AG09309 (cell line): ENCODE measurements at regions not wholly inside any gene's neighbourhood (a gene's known extent, or its start where the extent isn't known, plus 50 kb on each side); places are given as distances from the start of the nearest gene placed in this dataset.

Experiments
- DNase-seq: peaks from one replicate; pipeline ENCODE4 v3.0.0-alpha.2; 2010; ENCODE audit warnings: low read depth
- H3K4me3 ChIP-seq: 2 replicates; pipeline ENCODE4 v1.5.1; 2011; ENCODE audit warnings: mild to moderate bottlenecking, low read depth, low read length, moderate library complexity; ENCODE audit not compliant: control insufficient read depth
- TF ChIP-seq, protein P1 (sequence below): IDR thresholded peaks from 2 replicates; pipeline ENCODE4 v1.5.1; 2011; ENCODE audit warnings: mild to moderate bottlenecking, low read depth, low read length, inconsistent platforms; ENCODE audit not compliant: insufficient read depth, control insufficient read depth; ENCODE audit errors: missing control alignments

DNA sequence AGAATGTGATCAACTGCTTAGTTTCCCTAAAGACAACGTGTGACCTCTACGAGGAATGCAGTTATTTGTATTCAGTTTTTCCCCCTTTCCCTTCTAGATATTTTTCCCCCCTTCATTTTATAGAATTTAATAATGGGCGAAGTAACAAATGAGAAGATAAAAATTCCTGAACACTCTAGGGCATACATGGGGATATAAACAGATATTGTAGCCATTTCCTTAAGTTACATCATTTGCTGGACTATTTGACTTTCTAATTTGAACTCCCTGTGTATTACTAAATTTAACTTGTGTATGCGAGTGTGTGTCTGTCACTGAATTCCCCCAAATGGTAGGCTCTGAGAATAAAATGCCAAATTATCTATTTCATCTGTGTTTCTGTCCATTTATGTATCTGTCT lies 99.0 kb upstream of the ZFP64 start:
- no peak for DNase-seq
- H3K4me3 ChIP-seq, result no peak overlapping the region
- TF ChIP-seq, protein P1, sequence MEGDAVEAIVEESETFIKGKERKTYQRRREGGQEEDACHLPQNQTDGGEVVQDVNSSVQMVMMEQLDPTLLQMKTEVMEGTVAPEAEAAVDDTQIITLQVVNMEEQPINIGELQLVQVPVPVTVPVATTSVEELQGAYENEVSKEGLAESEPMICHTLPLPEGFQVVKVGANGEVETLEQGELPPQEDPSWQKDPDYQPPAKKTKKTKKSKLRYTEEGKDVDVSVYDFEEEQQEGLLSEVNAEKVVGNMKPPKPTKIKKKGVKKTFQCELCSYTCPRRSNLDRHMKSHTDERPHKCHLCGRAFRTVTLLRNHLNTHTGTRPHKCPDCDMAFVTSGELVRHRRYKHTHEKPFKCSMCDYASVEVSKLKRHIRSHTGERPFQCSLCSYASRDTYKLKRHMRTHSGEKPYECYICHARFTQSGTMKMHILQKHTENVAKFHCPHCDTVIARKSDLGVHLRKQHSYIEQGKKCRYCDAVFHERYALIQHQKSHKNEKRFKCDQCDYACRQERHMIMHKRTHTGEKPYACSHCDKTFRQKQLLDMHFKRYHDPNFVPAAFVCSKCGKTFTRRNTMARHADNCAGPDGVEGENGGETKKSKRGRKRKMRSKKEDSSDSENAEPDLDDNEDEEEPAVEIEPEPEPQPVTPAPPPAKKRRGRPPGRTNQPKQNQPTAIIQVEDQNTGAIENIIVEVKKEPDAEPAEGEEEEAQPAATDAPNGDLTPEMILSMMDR, result no peak

DNA sequence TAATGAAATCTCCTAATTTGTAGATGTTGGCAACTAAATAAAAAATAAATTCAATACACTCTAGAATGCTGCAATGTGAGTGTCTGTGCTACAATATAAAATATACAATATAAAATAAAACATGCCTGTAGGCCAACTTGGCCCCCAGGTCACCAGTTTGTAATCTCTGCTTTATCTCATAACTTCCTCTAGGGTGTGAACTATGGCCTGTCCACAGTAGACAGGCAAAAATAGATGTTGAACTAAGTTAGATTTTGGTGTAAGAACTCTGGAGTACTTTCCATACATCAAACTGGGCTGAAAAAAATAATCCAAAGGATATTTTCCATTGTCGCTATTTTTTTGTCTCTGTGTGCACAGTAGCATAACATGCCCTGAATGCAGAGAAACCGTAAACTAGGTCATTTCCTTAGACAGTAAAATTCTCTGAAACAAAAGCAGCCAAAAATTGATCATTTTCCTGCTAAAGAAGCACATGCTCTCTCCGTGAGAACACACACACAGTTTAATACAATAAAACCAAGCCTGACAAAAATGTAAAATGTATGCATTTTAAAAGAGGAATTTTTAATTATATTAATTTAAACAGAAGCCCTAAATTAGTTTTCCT lies 98.5 kb upstream of the ZFP64 start:
- no peak overlapping the region for H3K4me3 ChIP-seq
- TF ChIP-seq, protein P1, result no peak
- DNase-seq, result no peak

DNA sequence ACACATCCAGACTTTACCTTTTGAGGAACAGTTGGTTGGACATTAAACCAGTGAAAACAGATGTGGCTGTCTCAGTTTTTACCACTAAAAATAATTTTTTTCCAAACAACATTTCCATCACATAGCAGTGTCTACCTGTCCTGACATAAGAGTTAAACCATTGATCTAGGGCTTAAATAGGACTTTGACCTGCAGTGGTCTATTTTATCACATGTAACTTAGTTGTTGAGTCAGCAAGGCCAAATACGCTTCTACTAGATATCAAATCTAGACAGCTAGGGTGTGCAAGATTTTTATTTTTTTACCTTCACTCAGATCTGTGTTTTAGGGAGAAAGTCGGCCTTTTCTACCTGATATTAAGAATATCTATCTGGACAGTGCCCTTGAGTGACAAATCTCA lies 88.8 kb upstream of the ZFP64 start:
- TF ChIP-seq, protein P1, result no peak
- DNase-seq, result no peak
- no peak overlapping the region for H3K4me3 ChIP-seq

DNA sequence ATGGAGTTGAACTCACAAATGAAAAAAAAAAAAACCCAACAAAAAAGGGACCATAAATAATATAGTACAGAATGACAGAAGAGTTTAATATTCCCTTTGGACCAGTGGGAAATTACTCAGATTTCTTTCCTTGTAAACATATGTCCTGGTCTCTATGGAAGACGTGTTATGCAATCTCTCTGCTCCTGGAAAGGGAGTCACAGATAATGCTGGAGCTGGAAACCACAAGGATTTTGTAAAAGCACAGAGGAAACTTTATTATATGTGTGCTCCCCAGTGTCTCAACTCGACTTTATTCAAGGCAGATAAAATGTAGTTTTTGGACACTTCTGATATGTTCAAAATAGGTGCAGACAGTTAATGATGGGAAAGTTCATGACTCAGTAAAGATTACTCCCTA lies 88.1 kb upstream of the ZFP64 start:
- H3K4me3 ChIP-seq, result no peak overlapping the region
- no peak for DNase-seq
- TF ChIP-seq, protein P1, result no peak

DNA sequence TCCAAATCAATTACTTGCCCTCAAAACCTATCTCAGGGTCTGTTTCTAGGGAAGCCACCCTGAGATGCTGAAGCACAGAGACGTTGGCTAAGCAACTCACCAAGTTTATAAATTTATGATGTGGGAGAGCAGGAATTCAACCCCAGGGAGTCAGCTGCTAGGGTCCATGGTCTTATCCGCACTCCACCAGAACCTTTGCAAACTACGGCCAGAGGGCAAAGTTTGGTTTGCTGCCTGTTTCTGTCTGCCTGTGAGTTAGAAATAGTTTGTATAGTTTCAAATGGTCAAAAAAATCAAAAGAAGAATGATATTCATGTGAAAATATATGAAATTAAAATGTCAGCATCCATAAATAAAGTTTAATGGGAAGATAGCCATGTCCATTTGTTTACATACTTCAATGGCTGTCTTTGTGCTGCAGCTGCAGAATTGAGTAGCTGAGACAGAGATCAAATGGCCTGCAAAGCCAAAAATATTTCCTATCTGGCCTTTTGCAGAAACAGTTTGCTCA lies 83.7 kb upstream of the ZFP64 start:
- TF ChIP-seq, protein P1, result no peak
- H3K4me3 ChIP-seq, result no peak overlapping the region

DNA sequence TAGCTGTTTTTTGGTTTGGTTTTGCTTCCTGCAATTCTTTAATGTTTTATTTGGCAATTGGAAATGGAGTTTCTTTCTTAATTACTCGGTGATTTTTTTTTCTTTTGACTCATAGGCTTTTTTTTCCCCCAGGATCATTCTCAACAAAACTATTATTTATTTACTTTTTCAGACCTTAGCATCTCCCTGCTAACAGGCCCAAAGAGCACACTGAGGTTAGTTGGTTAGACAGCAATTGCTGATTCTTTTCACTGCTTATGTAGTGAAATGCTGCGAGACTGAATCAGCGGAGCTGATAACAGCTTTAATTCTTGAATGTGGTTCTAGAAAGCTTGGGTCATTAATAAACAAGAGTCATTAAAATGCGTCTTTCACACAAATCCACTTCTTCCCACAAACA lies 79.1 kb upstream of the ZFP64 start:
- DNase-seq, result no peak
- TF ChIP-seq, protein P1, result no peak

More for the DNA sequence above, 83.7 kb upstream of the ZFP64 start:
- no peak for DNase-seq

More for the DNA sequence above, 79.1 kb upstream of the ZFP64 start:
- no peak overlapping the region for H3K4me3 ChIP-seq
